Muscle of arm (tissue), 1 donor: ENCODE measurements at regions not wholly inside any gene's neighbourhood (a gene's known extent, or its start where the extent isn't known, plus 50 kb on each side); places are given as distances from the start of the nearest gene placed in this dataset.

Experiments used
- DNase-seq: peaks from one replicate; pipeline ENCODE4 v3.0.0-alpha.2; 2013

- DNase-seq: no peak
Measured at GRCh38 chr5:124647352-124647751, 99.1 kb downstream of the ZNF608 start.

- DNase-seq: no peak
Measured at GRCh38 chr5:124645396-124645795, 101.0 kb downstream of the ZNF608 start.

GRCh38 chr5:124644582-124644981 lies 101.9 kb downstream of the ZNF608 start:
- no peak for DNase-seq

GRCh38 chr5:124644138-124644537 lies 102.3 kb downstream of the ZNF608 start:
- no peak for DNase-seq

- DNase-seq: no peak
Measured at GRCh38 chr5:124643336-124643735, 103.1 kb downstream of the ZNF608 start.

GRCh38 chr5:124642151-124642550 lies 104.3 kb downstream of the ZNF608 start:
- DNase-seq: no peak

GRCh38 chr5:124641154-124641792 lies 105.2 kb downstream of the ZNF608 start:
- DNase-seq: no peak

- no peak for DNase-seq
Measured at GRCh38 chr5:124639095-124639665, 107.3 kb downstream of the ZNF608 start.

- no peak for DNase-seq
Measured at GRCh38 chr5:124637011-124637410, 109.4 kb downstream of the ZNF608 start.

- no peak for DNase-seq
Measured at GRCh38 chr5:124634741-124635323, 111.6 kb downstream of the ZNF608 start.

GRCh38 chr5:124634228-124634739 lies 112.2 kb downstream of the ZNF608 start:
- no peak for DNase-seq

GRCh38 chr5:124633209-124633608 lies 113.2 kb downstream of the ZNF608 start:
- DNase-seq: no peak

- DNase-seq: no peak
Measured at GRCh38 chr5:124631874-124632550, 114.4 kb downstream of the ZNF608 start.

GRCh38 chr5:124630767-124631704 lies 115.4 kb downstream of the ZNF608 start:
- DNase-seq: no peak

- DNase-seq: no peak
Measured at GRCh38 chr5:124628721-124629596, 117.5 kb downstream of the ZNF608 start.

- DNase-seq: no peak
Measured at GRCh38 chr5:124627815-124628595, 118.4 kb downstream of the ZNF608 start.

GRCh38 chr5:124626053-124626452 lies 120.4 kb downstream of the ZNF608 start:
- no peak for DNase-seq

- no peak for DNase-seq
Measured at GRCh38 chr5:124623265-124623664, 123.2 kb downstream of the ZNF608 start.

- no peak for DNase-seq
Measured at GRCh38 chr5:124622851-124623250, 123.6 kb downstream of the ZNF608 start.

- DNase-seq: no peak
Measured at GRCh38 chr5:124621279-124621678, 125.2 kb downstream of the ZNF608 start.
